ENCODE measurements at regions not wholly inside any gene's neighbourhood (a gene's known extent, or its start where the extent isn't known, plus 50 kb on each side); places are given as distances from the start of the nearest gene placed in this dataset.

- Histone ChIP-seq H3K36me3 (no peaks in the 10 kb centered on the region), H3K27ac (no peak overlapping the region), H3K4me1 (no peaks in the 10 kb centered on the region), H3K27me3 (no peaks in the 10 kb centered on the region), H3K4me3 (no peak overlapping the region), H3K9me3 (peaks cover 0 to 3% of the 10 kb centered on the region in 2 donors)
- intact Hi-C loops (cut with DNase I), result no loop called here
- no peak for TF ChIP-seq CTCF (IDR thresholded peaks at IDR 0.05)
- DNase-seq (ENCODE audit: low spot score in 2 of 2), result no peak
Measured at GRCh38 chr2:56960581-56960980, 776.8 kb downstream of the CCDC85A start.

GRCh38 chr2:56962673-56963072 is 778.9 kb downstream of the CCDC85A start:
- DNase-seq (ENCODE audit: low spot score in 2 of 2), result no peak
- Histone ChIP-seq H3K27me3 (no peaks in the 10 kb centered on the region), H3K27ac (no peak overlapping the region), H3K9me3 (no peaks in the 10 kb centered on the region), H3K4me1 (no peaks in the 10 kb centered on the region), H3K36me3 (no peaks in the 10 kb centered on the region), H3K4me3 (no peak overlapping the region)
- intact Hi-C loops (cut with DNase I), result no loop called here
- TF ChIP-seq CTCF (IDR thresholded peaks at IDR 0.05), result no peak

GRCh38 chr2:56969513-56969912 is 785.7 kb downstream of the CCDC85A start:
- intact Hi-C loops (cut with DNase I), result no loop called here
- Histone ChIP-seq H3K27me3 (no peaks in the 10 kb centered on the region), H3K36me3 (no peaks in the 10 kb centered on the region)

GRCh38 chr2:56971383-56971974 is 787.7 kb downstream of the CCDC85A start:
- Histone ChIP-seq H3K36me3 (no peaks in the 10 kb centered on the region), H3K27me3 (no peaks in the 10 kb centered on the region), H3K27ac (no peak overlapping the region), H3K9me3 (no peaks in the 10 kb centered on the region), H3K4me3 (no peak overlapping the region), H3K4me1 (no peaks in the 10 kb centered on the region)
- TF ChIP-seq CTCF (IDR thresholded peaks at IDR 0.05), result no peak
- intact Hi-C loops (cut with DNase I), result no loop called here
- no peak for DNase-seq (ENCODE audit: low spot score in 2 of 2)

More at GRCh38 chr2:56969513-56969912, 785.7 kb downstream of the CCDC85A start:
- Histone ChIP-seq H3K9me3 (no peaks in the 10 kb centered on the region), H3K4me1 (no peaks in the 10 kb centered on the region), H3K27ac (no peak overlapping the region), H3K4me3 (no peak overlapping the region)
- no peak for DNase-seq (ENCODE audit: low spot score in 2 of 2)
- no peak for TF ChIP-seq CTCF (IDR thresholded peaks at IDR 0.05)

- Histone ChIP-seq H3K36me3 (no peaks in the 10 kb centered on the region), H3K4me1 (no peaks in the 10 kb centered on the region), H3K27me3 (no peaks in the 10 kb centered on the region), H3K4me3 (no peak overlapping the region), H3K9me3 (no peaks in the 10 kb centered on the region), H3K27ac (no peak overlapping the region)
- no peak for TF ChIP-seq CTCF (IDR thresholded peaks at IDR 0.05)
- intact Hi-C loops (cut with DNase I), result no loop called here
- DNase-seq (ENCODE audit: low spot score in 2 of 2), result no peak
Measured at GRCh38 chr2:56981554-56981953, 797.8 kb downstream of the CCDC85A start.

GRCh38 chr2:56985609-56986008 is 801.8 kb downstream of the CCDC85A start:
- TF ChIP-seq CTCF (IDR thresholded peaks at IDR 0.05), result no peak
- intact Hi-C loops (cut with DNase I), result no loop called here
- no peaks in the 10 kb centered on the region for H3K27me3 ChIP-seq

More at GRCh38 chr2:56985609-56986008, 801.8 kb downstream of the CCDC85A start:
- H3K4me1 ChIP-seq, result no peaks in the 10 kb centered on the region
- no peaks in the 10 kb centered on the region for H3K36me3 ChIP-seq
- no peak overlapping the region for H3K4me3 ChIP-seq
- H3K27ac ChIP-seq, result no peak overlapping the region
- H3K9me3 ChIP-seq, result no peaks in the 10 kb centered on the region
- no peak for DNase-seq (ENCODE audit: low spot score in 2 of 2)
